DND-41 (cell line): ENCODE measurements at regions not wholly inside any gene's neighbourhood (a gene's known extent, or its start where the extent isn't known, plus 50 kb on each side); places are given as distances from the start of the nearest gene placed in this dataset.

Source experiments
- CTCF ChIP-seq: IDR thresholded peaks from 2 replicates; pipeline ENCODE4 v1.5.1; 2012; ENCODE audit warnings: borderline replicate concordance, low read length, moderate library complexity, mild to moderate bottlenecking; ENCODE audit not compliant: poor library complexity, severe bottlenecking; ENCODE audit errors: extremely low read depth
- EZH2 ChIP-seq: IDR thresholded peaks from 3 replicates; pipeline ENCODE4 v1.6.1; 2012; ENCODE audit warnings: borderline replicate concordance, low read depth, mild to moderate bottlenecking, moderate library complexity, low read length, inconsistent platforms; ENCODE audit not compliant: severe bottlenecking

DNA sequence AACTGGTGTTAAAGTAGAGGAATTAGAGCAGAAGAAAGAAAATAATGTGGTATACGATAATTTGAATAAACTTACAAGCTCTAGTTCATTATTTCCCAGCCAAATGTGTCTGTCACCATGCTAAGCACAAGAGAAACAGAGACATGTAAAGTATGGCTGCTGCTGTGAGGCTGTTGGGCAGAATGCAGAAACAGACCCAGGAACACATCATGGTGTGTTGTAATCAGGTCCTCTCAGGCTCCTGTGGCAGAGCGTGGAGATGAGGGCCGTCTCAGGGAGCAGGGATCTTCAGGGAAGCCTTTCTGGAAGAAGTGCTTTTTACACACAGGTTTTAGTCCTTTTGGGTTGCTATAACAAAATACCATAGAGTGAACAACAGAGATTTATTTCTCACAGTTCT is 710.7 kb upstream of the SGCG start:
- TF ChIP-seq CTCF (no peak), EZH2 (no peak)
